ENCODE measurements at regions not wholly inside any gene's neighbourhood (a gene's known extent, or its start where the extent isn't known, plus 50 kb on each side); places are given as distances from the start of the nearest gene placed in this dataset.

DNA sequence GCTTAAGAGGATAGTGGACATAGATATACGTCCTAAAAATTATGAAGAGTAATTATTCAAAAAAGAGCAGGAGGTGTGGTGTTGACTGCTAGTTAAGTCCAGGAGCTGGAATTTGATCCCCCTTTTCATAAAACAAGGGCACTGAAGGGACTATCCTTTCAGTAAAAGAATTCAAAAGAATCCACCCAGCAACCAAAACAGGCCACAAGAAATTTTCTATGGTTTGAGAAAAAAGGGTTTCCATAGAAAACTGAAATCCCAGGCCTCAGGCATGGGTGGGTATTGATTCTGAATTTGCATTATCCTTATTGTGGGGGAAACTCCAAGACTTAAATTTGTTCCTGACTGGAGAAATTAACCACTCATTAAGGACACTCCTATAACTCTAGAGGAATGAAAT lies 269.0 kb upstream of the MPDZ start:
- DNase-seq (ENCODE audit: low read depth), result no peak
- TF ChIP-seq, protein P1, sequence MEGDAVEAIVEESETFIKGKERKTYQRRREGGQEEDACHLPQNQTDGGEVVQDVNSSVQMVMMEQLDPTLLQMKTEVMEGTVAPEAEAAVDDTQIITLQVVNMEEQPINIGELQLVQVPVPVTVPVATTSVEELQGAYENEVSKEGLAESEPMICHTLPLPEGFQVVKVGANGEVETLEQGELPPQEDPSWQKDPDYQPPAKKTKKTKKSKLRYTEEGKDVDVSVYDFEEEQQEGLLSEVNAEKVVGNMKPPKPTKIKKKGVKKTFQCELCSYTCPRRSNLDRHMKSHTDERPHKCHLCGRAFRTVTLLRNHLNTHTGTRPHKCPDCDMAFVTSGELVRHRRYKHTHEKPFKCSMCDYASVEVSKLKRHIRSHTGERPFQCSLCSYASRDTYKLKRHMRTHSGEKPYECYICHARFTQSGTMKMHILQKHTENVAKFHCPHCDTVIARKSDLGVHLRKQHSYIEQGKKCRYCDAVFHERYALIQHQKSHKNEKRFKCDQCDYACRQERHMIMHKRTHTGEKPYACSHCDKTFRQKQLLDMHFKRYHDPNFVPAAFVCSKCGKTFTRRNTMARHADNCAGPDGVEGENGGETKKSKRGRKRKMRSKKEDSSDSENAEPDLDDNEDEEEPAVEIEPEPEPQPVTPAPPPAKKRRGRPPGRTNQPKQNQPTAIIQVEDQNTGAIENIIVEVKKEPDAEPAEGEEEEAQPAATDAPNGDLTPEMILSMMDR (IDR thresholded peaks at IDR 0.05; ENCODE audit: insufficient read depth, low read depth, low read length, missing control alignments), result no peak
- H3K4me3 ChIP-seq (ENCODE audit: low read depth, low read length), result no peak overlapping the region

DNA sequence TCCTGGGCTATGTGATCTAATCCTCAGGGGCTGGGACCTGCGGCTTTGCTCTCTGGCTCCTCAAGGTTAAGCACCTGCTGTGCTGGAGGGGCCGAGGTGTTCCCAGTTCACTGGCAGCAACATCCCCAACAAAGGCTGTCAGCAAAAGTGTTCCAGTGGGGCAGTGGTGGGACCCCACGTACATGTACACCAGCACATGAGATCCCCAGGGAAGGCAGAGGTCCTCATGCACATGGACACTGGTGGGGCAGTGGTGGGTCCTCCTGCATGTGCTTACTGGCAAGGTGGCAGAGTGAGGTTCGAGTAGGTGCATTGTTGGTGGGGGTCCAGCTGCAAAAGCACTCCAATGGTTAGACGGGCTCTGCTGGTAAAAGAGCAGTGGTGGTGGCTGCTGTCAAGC lies 255.6 kb upstream of the MPDZ start:
- TF ChIP-seq, protein P1 (IDR thresholded peaks at IDR 0.05; ENCODE audit: insufficient read depth, low read depth, low read length, missing control alignments), result no peak
- no peak overlapping the region for H3K4me3 ChIP-seq (ENCODE audit: low read depth, low read length)
- no peak for DNase-seq (ENCODE audit: low read depth)

DNA sequence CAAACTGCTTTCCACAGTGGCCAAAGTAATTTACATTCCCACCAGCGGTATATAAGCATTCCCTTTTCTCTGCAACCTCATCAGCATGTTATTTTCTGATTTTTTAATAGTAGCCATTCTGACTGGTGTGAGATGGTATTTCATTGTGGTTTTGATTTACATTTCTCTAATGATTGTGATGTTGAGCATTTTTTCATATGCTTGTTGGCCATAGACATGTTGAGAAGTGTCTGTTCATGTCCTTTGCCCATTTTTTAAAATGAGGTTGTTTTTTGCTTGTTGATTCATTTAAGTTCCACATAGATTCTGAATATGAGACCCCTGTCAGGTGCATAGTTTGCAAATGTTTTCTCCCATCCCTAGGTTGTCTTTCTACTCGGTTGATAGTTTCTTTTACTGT lies 254.5 kb upstream of the MPDZ start:
- TF ChIP-seq, protein P1 (IDR thresholded peaks at IDR 0.05; ENCODE audit: insufficient read depth, low read depth, low read length, missing control alignments), result no peak
- DNase-seq (ENCODE audit: low read depth), result no peak
- no peak overlapping the region for H3K4me3 ChIP-seq (ENCODE audit: low read depth, low read length)

DNA sequence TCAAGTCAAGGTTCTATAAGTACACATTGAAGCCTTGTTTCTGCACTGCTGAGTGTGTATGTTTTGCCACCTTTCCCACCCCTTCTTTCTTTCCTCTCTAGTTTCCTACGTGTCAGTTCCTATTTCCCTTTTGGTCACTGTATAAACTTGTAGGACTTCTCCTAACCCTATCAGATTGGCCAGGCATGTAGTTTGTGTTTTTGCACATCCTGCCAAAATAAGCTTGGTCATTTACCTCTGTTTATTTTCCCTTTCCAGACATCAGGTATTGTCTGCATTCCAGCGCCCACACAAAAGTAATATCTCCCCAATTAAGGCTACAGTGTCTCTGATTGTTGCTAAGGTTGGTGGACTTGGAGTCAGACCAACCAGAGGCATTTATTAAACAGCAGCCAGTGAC lies 252.9 kb upstream of the MPDZ start:
- no peak for DNase-seq (ENCODE audit: low read depth)
- H3K4me3 ChIP-seq (ENCODE audit: low read depth, low read length), result no peak overlapping the region
- TF ChIP-seq, protein P1 (IDR thresholded peaks at IDR 0.05; ENCODE audit: insufficient read depth, low read depth, low read length, missing control alignments), result no peak

DNA sequence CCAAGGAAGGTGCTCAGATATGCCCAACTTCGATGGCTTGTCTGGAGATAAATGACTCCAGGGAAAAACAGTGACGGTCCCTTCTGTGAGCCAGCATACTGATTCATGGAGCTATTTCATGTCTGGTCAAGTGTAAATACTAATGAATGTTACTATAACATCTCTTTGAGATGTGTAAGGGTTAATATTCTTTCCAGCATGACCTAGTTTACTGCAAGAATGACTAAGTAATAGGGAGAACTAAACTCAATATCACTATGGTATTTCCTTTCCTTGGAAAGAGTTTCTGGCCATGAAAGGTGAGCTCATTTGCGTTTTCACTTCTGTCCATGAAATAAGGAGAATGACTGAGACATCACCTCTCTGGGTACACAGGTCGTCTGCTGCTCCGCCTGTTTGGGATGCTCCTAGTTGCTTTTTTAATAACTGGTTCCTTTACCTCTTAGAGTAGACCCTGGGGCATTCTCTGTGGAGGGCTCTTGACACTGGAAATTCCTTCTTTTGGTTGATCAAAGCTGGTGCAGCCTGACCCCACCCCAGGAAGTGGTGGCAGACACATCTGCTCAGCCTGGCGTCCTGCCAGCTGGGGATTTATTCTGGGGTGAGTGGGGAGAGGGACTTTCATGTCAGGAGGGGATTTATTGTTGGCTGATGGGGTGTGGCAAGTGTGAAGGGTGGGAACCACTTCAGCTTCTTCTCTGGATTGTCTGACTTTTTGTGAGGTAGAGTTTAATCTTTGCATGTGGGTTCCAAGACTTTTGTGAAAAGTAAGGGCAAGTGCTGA lies 250.0 kb upstream of the MPDZ start:
- DNase-seq (ENCODE audit: low read depth), result peak; percentile 1
- TF ChIP-seq, protein P1 (IDR thresholded peaks at IDR 0.05; ENCODE audit: insufficient read depth, low read depth, low read length, missing control alignments), result no peak
- H3K4me3 ChIP-seq (ENCODE audit: low read depth, low read length), result no peak overlapping the region

- no peak overlapping the region for H3K4me3 ChIP-seq (ENCODE audit: low read depth, low read length)
- no peak for DNase-seq (ENCODE audit: low read depth)
- TF ChIP-seq, protein P1 (IDR thresholded peaks at IDR 0.05; ENCODE audit: insufficient read depth, low read depth, low read length, missing control alignments), result no peak
Observed at GRCh38 chr9:13524245-13524644, 244.8 kb upstream of the MPDZ start.

DNA sequence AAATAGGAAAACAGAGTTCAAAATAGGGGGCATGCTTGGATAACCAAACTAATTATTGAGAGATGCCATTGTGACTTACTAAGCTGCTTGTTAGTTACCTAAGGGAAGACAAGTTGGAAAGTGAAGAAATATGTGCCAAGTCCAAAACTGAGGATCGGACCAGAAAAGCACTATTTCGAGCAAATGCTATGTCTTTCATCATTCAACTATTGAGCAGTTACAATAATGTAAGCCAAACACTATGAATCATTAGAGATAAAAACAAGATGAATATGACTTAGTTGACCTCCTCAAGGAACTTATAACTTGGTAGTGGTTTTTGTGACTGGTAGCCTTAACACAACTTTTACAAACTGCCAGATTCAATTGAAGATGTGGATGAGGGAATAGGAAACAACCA lies 240.6 kb upstream of the MPDZ start:
- TF ChIP-seq, protein P1 (IDR thresholded peaks at IDR 0.05; ENCODE audit: insufficient read depth, low read depth, low read length, missing control alignments), result no peak
- DNase-seq (ENCODE audit: low read depth), result no peak
- no peak overlapping the region for H3K4me3 ChIP-seq (ENCODE audit: low read depth, low read length)
